Dermis blood vessel endothelial cell (primary cell): ENCODE measurements at regions not wholly inside any gene's neighbourhood (a gene's known extent, or its start where the extent isn't known, plus 50 kb on each side); places are given as distances from the start of the nearest gene placed in this dataset.
A peak's percentile ranks its signal among the peaks of the same experiment; 100 is the strongest.

Source experiments
- DNase-seq: peaks from one replicate; pipeline ENCODE4 v3.0.0; 2010

- no peak for DNase-seq
Measured at GRCh38 chr1:72634946-72635345, 352.6 kb upstream of the NEGR1 start.

- DNase-seq, result no peak
Measured at GRCh38 chr1:72631449-72631848, 349.1 kb upstream of the NEGR1 start.

- peak; percentile 41 for DNase-seq
Measured at GRCh38 chr1:72623299-72623708, 341.0 kb upstream of the NEGR1 start.

DNA sequence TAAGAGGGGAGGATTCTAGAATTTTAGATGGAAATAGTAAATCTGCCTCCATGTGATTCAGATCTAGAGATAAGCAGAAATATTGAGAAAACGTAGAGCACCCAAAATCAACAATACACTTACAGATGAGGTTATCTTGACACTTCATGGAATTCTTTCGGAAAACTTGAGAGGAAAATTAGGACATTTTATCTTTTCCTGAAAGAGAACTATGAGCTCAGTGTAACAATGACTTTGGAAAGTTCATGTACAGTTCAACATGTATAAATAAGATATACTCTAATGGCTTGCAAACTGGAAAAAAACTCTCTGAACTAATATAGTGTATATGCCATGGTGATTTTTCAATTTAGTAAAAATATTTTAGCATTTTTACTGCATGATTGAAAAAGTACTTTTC is 338.1 kb upstream of the NEGR1 start:
- DNase-seq, result no peak

- no peak for DNase-seq
Measured at GRCh38 chr1:72606216-72606810, 324.0 kb upstream of the NEGR1 start.

- DNase-seq, result no peak
Measured at GRCh38 chr1:72601035-72601674, 318.8 kb upstream of the NEGR1 start.

GRCh38 chr1:72586023-72586685 is 303.8 kb upstream of the NEGR1 start:
- no peak for DNase-seq

DNA sequence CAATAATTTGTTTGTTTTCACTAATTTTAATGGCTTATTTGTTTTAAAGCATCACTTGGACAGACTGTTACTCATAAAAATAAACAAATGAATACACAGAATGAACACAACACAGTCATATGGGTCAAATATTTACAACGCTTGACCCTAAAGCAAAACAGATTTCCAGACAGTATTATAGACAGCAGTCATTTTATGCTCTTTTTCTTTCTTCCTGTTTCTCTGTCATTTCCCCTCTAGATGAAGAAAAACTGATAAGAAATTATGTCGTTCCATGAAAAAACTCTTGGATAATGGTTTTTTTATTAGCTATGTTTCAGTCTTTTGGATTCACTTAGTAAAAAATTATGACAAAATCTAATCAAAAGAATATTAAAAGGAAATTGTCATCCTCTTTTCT is 297.3 kb upstream of the NEGR1 start:
- no peak for DNase-seq

DNA sequence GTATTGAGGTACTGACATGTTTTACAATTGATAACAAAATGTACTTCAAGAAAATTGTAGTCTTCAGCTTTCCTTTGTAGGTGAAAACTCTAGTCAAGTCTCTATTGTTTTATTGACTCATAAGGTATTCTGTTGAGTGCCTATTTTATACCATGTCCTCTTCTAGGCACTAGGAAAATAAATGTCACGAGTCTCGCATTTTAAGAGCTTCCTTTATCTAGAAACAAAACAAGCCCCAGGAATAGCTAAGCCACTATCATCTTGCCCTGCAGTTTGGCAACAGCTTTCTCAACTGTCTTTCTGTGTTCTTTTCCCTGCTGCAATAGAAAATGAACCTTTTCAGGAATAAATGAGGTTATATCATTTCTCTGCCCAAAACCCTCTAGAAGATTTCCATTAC is 288.5 kb upstream of the NEGR1 start:
- DNase-seq, result no peak

DNA sequence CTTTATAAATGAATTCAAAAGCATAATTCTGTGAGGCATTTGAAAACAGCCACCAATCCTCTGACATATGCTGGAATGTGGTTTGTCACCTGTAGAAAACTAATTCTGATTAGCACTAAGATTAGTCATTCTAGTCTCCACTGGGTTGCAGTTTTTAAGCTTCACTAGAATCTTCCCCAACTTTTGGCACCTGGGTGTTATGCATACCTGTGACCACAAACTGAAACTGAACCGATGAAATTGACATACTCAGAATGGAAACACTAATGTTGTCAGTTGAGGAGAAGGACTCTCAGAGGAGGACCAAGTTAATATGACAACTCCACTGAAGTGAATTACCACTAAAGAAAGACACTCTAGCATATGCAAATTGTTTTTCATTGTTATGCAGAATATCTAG is 285.8 kb upstream of the NEGR1 start:
- no peak for DNase-seq

DNA sequence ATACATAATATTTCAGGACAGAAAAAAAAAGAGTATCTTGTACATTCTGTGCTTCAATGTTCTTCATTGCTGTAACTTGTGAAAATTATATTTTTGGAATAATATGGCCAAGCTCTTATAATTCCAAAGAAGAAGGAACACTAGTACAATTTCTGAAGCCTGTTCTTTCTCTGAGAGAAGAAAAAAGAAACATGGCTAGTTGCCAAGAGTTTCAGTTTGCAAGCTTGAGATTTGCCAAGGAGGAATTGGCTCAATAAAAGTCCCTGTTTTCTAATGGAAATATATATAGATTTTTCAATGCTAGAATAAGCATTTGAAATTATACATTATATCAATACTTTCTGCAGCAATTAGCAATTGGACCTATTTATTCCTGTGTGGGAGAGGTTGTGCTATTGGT is 285.2 kb upstream of the NEGR1 start:
- DNase-seq, result no peak

DNA sequence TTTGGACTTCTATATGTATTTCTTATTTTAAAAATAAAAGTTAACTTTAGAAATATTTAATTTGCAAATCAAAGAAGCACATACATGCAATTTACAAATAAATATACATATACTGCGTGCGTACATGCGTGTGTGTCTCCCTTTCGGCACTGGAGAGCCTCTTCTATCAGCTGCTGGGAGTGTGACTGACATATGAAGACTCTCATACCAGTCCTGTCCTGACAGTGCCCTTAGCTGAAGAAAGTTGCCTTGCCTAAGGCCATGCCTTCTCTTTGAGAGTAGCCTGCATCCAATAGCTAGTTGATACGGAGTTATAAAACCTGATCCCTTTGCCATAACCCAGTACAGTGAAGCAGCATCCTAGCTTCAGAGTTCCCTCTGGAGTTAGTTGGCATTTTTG is 282.4 kb upstream of the NEGR1 start:
- DNase-seq, result no peak

DNA sequence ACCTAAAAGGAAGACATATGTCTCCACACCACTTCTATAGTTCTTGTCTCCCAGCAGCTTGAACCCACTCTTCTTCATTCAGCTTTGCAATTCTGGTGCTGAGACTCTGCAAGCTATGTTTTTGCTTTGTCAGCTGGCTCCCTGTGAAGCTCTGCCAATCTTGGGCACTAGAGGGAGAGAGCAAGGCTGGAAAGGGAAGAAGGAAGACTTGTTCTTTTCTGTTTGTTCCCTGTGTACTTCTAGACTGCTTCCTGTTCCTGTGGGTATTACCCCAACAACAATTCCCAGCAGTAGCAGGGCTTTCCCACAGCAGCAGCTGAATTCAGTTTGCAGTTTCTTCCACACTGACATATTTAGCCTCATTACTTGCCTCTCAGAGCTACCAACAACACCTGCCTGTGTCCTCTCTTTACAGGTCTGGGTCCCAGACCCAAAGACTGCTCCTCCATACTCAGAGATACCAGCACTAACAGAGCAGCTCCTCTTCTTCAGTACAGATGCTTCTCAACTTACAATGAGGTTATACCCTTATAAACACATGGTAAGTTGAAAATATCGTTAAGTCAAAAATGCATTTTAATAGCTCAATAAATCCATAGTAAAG is 275.2 kb upstream of the NEGR1 start:
- no peak for DNase-seq

GRCh38 chr1:72547412-72547811 is 265.1 kb upstream of the NEGR1 start:
- DNase-seq, result no peak

- DNase-seq, result no peak
Measured at GRCh38 chr1:72540674-72541073, 258.3 kb upstream of the NEGR1 start.

- DNase-seq, result no peak
Measured at GRCh38 chr1:72535470-72535869, 253.1 kb upstream of the NEGR1 start.

DNA sequence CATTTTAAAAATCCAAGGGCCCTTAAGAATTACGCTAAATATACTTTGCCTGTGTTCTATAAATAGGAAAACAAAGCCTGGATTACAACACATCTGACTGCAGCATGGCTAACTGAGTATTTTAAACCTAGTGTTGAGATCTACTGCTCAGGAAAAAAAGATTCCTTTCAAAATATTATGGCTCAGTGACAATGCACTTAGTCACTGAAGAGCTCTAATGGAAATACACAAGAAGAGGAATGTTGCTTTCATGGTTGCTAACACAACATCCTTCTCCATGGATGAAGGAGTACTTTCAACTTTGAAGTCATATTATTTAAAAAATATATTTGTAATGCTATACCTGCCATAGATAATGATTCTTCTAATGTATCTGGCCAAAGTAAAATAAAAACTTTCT is 248.3 kb upstream of the NEGR1 start:
- no peak for DNase-seq

DNA sequence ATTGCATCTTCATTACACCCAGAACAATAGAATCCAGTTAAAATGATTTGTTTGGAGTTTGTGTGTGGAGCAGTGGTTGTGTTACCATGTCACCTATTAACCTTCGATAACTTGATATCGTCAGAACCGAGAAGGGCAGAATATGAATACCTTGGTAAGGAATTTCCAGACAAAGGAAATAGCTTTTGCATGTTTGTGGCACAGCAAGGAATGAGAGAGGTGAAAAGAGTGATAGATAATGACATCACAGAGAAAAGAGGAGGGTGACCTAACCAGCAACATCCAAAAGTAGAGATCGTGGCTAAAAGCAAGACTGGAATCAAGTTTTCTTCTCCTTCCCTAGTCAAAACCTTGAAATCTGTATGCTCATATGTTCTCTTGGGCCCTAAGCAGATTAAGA is 244.6 kb upstream of the NEGR1 start:
- DNase-seq, result no peak

- DNase-seq, result no peak
Measured at GRCh38 chr1:72524021-72524420, 241.7 kb upstream of the NEGR1 start.

DNA sequence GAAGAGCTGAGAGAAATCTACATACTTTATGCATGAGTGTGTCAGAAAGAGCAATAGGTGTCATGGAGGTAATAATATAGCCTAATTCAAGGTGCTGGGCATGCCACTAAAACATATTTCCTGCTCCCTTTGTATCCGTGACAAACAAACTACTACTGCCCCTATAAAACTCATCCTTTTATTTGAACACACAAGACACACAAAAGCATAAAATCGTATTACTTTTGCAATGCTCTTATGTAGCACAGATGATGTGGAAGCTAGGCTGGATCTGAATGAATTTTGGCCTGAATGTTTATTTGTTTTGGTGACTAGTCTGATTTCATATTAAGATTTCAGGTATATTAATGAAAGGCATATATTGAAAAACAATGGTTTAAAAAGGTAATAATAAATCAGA is 239.3 kb upstream of the NEGR1 start:
- DNase-seq, result no peak

GRCh38 chr1:72516826-72517225 is 234.5 kb upstream of the NEGR1 start:
- DNase-seq, result no peak

- DNase-seq, result no peak
Measured at GRCh38 chr1:72516264-72516663, 233.9 kb upstream of the NEGR1 start.

- no peak for DNase-seq
Measured at GRCh38 chr1:72498371-72498770, 216.0 kb upstream of the NEGR1 start.

DNA sequence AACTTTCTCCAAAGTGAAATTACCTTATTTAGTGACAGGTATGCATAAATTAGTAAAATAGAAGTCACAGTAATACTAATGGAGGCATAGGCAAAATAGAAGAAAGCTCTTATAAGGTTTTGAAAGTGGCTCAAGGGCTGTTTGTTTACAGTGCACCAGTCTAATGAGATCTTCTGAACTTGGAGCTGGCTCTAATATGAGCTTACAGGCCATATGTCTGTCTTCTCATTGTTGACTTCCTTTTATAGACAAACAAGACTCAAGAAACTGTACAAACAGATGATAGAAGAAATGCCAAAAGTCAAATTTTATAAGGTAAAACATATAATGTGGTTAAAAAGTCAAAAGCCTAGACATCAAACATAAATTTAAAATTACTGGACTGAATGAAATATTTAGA is 207.5 kb upstream of the NEGR1 start:
- no peak for DNase-seq
